ENCODE measurements at regions not wholly inside any gene's neighbourhood (a gene's known extent, or its start where the extent isn't known, plus 50 kb on each side); places are given as distances from the start of the nearest gene placed in this dataset.

DNA sequence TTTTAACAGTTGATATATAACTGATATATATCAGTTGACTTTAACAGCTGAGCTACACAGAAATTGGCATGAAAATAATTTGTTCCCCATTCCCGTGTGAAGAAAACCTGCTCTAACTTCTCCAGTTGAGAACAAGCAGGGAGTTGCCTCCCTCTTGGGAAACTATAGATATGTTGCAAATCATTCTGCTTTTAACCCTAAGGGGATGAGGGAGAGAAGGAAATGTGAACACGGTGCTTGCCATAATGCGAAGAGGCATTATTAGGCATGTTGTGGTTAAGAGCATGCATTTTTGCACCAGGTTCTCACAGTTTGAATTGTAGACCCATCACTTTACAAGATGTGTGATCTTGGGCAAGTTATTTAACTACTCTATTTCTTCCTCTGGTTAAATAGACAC is 453.7 kb downstream of the TENT5A start:
- no peak overlapping the region for H2AFZ ChIP-seq (ENCODE audit: low read depth)
- H3K4me1 ChIP-seq (ENCODE audit: control insufficient read depth in 1 of 2, insufficient read depth in 2 of 2, low read depth in 1 of 2, low read length in 1 of 2), result no peaks in the 10 kb centered on the region; a peak in 2 of 4 replicates
- H3K36me3 ChIP-seq (replicated peaks in 1 of 2; ENCODE audit: control insufficient read depth in 1 of 2, insufficient read depth in 2 of 2, low read length in 1 of 2), result no peaks in the 10 kb centered on the region
- no peak overlapping the region for H3K4me2 ChIP-seq
- H3K9ac ChIP-seq, result no peak overlapping the region
- no peaks in the 10 kb centered on the region for H4K20me1 ChIP-seq (ENCODE audit: insufficient read depth)
- POLR2A ChIA-PET, result no interaction called here
- H3F3A ChIP-seq (replicated peaks; ENCODE audit: insufficient read depth), result no peaks in the 10 kb centered on the region
- H3K79me2 ChIP-seq (ENCODE audit: insufficient read depth), result no peaks in the 10 kb centered on the region
- H3K9me2 ChIP-seq, result no peaks in the 10 kb centered on the region
- no peaks in the 10 kb centered on the region for H3K9me3 ChIP-seq
- no peak overlapping the region for H3K27ac ChIP-seq (ENCODE audit: low read depth in 2 of 2, low read length in 1 of 2)
- no peak overlapping the region for H3K4me3 ChIP-seq (ENCODE audit: low read depth in 2 of 2, low read length in 1 of 2)
- no peak for DNase-seq
- H3K27me3 ChIP-seq (ENCODE audit: insufficient read depth), result no peaks in the 10 kb centered on the region
- no peak for TF ChIP-seq FOXM1 (IDR thresholded peaks at IDR 0.05; ENCODE audit: low read depth)
- TF ChIP-seq RXRA (IDR thresholded peaks at IDR 0.05; ENCODE audit: borderline replicate concordance, low read depth), result no peak
- no peak for TF ChIP-seq CHD2 (IDR thresholded peaks at IDR 0.05; ENCODE audit: low read length, partially characterized antibody)
- TF ChIP-seq, protein P1, sequence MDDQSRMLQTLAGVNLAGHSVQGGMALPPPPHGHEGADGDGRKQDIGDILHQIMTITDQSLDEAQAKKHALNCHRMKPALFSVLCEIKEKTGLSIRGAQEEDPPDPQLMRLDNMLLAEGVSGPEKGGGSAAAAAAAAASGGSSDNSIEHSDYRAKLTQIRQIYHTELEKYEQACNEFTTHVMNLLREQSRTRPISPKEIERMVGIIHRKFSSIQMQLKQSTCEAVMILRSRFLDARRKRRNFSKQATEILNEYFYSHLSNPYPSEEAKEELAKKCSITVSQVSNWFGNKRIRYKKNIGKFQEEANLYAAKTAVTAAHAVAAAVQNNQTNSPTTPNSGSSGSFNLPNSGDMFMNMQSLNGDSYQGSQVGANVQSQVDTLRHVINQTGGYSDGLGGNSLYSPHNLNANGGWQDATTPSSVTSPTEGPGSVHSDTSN (IDR thresholded peaks at IDR 0.05), result no peak
- CTCF ChIA-PET, result no interaction called here
- WGBS (ENCODE audit: low lambda C conversion rate), result 88% methylated on average over 3 of the region's 3 CpGs

DNA sequence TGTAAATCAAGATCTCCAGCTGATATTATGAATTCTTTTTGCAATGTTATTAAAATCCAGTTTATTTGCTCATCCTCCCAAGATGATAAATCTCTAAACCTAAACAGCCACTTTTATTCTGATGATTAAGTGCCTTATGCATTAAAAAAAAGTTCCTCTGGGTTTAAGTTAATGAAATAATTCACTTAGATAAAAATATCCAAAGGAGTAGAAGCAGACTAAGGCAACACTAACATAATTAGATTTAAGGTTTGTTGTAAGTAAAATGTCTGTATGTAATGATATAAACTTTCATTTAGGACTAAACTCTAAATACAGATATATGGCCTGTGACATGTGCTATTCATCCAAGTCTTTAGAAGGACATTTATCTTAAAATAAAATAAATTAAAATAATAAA is 457.2 kb downstream of the TENT5A start:
- H3K9me2 ChIP-seq, result no peaks in the 10 kb centered on the region
- TF ChIP-seq YY1 (IDR thresholded peaks at IDR 0.05; ENCODE audit: low read depth), result no peak
- TF ChIP-seq, protein P2, sequence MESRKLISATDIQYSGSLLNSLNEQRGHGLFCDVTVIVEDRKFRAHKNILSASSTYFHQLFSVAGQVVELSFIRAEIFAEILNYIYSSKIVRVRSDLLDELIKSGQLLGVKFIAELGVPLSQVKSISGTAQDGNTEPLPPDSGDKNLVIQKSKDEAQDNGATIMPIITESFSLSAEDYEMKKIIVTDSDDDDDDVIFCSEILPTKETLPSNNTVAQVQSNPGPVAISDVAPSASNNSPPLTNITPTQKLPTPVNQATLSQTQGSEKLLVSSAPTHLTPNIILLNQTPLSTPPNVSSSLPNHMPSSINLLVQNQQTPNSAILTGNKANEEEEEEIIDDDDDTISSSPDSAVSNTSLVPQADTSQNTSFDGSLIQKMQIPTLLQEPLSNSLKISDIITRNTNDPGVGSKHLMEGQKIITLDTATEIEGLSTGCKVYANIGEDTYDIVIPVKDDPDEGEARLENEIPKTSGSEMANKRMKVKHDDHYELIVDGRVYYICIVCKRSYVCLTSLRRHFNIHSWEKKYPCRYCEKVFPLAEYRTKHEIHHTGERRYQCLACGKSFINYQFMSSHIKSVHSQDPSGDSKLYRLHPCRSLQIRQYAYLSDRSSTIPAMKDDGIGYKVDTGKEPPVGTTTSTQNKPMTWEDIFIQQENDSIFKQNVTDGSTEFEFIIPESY (IDR thresholded peaks at IDR 0.05; ENCODE audit: borderline replicate concordance, low read depth), result no peak
- TF ChIP-seq NRF1 (IDR thresholded peaks at IDR 0.05; ENCODE audit: low read depth, low read length), result no peak
- TF ChIP-seq, protein P3, sequence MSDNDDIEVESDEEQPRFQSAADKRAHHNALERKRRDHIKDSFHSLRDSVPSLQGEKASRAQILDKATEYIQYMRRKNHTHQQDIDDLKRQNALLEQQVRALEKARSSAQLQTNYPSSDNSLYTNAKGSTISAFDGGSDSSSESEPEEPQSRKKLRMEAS (IDR thresholded peaks at IDR 0.05; ENCODE audit: low read depth), result no peak
- no peak for TF ChIP-seq MEF2A (IDR thresholded peaks at IDR 0.05; ENCODE audit: borderline replicate concordance, low read depth)
- no peak for TF ChIP-seq FOSL2 (IDR thresholded peaks at IDR 0.05; ENCODE audit: borderline replicate concordance, low read depth)
- TF ChIP-seq FOXM1 (IDR thresholded peaks at IDR 0.05; ENCODE audit: low read depth), result no peak
- no peak for TF ChIP-seq JUND (IDR thresholded peaks at IDR 0.05)
- TF ChIP-seq RXRA (IDR thresholded peaks at IDR 0.05; ENCODE audit: borderline replicate concordance, low read depth), result no peak
- no peak for TF ChIP-seq EZH2phosphoT487 (IDR thresholded peaks at IDR 0.05; ENCODE audit: borderline replicate concordance, low read depth)
- TF ChIP-seq GATA2 (CRISPR knock-in tag; IDR thresholded peaks at IDR 0.05), result no peak
- no peak for TF ChIP-seq TCF12 (IDR thresholded peaks at IDR 0.05)
- TF ChIP-seq TAF1 (IDR thresholded peaks at IDR 0.05; ENCODE audit: borderline replicate concordance, low read depth, low read length), result no peak
- TF ChIP-seq NFIC (IDR thresholded peaks at IDR 0.05; ENCODE audit: borderline replicate concordance), result no peak
- H3K4me3 ChIP-seq (ENCODE audit: low read depth in 2 of 2, low read length in 1 of 2), result no peak overlapping the region
- CTCF ChIA-PET, result no interaction called here
- no peaks in the 10 kb centered on the region for H3K36me3 ChIP-seq (replicated peaks in 1 of 2; ENCODE audit: control insufficient read depth in 1 of 2, insufficient read depth in 2 of 2, low read length in 1 of 2)
- H3K27ac ChIP-seq (ENCODE audit: low read depth in 2 of 2, low read length in 1 of 2), result no peak overlapping the region
- no peaks in the 10 kb centered on the region for H3K79me2 ChIP-seq (ENCODE audit: insufficient read depth)
- H3K27me3 ChIP-seq (ENCODE audit: insufficient read depth), result no peaks in the 10 kb centered on the region
- H3F3A ChIP-seq (replicated peaks; ENCODE audit: insufficient read depth), result no peaks in the 10 kb centered on the region
- H2AFZ ChIP-seq (ENCODE audit: low read depth), result 0 out of 2 replicates have a peak overlapping the region, but pooled peaks have one; percentile 18
- no peaks in the 10 kb centered on the region; a peak in 2 of 4 replicates for H3K4me1 ChIP-seq (ENCODE audit: control insufficient read depth in 1 of 2, insufficient read depth in 2 of 2, low read depth in 1 of 2, low read length in 1 of 2)
- no peaks in the 10 kb centered on the region for H3K9me3 ChIP-seq
- no peaks in the 10 kb centered on the region for H4K20me1 ChIP-seq (ENCODE audit: insufficient read depth)
- POLR2A ChIA-PET, result no interaction called here
- DNase-seq, result no peak
- no peak overlapping the region for H3K9ac ChIP-seq
- no peak overlapping the region for H3K4me2 ChIP-seq
